ENCODE measurements at regions not wholly inside any gene's neighbourhood (a gene's known extent, or its start where the extent isn't known, plus 50 kb on each side); places are given as distances from the start of the nearest gene placed in this dataset.

DNA sequence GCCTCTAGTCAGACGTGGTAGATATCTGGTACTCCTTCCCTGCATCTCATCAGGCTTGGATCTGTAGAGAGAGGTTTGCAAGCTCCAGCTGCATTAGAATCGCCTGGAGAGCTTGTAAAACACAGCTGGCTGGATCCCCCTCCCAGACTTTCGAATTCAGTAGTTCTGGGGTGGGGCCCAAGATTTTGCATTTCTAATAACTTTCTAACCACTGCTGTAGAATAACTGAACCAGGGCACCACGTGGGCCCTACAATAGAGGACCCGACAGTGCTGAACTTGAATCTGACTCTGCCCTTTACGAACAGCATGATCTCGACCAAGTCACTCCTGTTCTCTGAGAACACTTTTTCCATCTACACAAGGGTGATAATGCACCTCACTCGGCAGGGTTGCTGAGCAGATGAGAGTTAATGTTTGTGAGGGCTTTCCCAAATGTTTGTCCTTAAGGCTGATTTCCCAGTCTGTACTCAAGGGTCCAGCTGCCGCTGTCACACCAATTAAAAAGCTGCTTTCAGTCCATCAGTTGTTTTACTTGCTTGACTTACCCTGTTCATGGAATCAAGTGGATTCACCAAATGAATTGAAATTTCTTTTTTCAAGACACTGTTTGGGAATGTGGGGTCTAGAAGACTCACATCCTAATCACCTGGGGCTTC lies 86.6 kb upstream of the SLC24A4 start:
- H3K9ac ChIP-seq (ENCODE audit: extremely low read depth, insufficient read length, low read length): no peak overlapping the region
- no peak overlapping the region for H3K18ac ChIP-seq (ENCODE audit: insufficient read length, low read depth, low read length)
- Mint-ChIP-seq H3K4me3 (no peak overlapping the region), H3K27me3 (ENCODE audit: low read depth) (peaks cover 16% of the 10 kb centered on the region), H3K27ac (no peak overlapping the region), H3K4me1 (no peaks in the 10 kb centered on the region; a peak in 1 of 4 replicates), H3K36me3 (ENCODE audit: insufficient read depth in 1 of 3, low read depth in 3 of 3) (peaks cover 3 to 10% (median 4%) of the 10 kb centered on the region in 3 experiments; a peak in 5 of 7 replicates), H3K9me3 (peaks cover 21 to 28% of the 10 kb centered on the region in 2 experiments)
- H4K5ac ChIP-seq (ENCODE audit: insufficient read length, low read depth, low read length): no peak overlapping the region
- no peak overlapping the region for H3K4ac ChIP-seq (ENCODE audit: low read depth, low read length)
- H3K27ac ChIP-seq (ENCODE audit: insufficient read length, low read depth, low read length): no peak overlapping the region
- TF ChIP-seq, protein P1, sequence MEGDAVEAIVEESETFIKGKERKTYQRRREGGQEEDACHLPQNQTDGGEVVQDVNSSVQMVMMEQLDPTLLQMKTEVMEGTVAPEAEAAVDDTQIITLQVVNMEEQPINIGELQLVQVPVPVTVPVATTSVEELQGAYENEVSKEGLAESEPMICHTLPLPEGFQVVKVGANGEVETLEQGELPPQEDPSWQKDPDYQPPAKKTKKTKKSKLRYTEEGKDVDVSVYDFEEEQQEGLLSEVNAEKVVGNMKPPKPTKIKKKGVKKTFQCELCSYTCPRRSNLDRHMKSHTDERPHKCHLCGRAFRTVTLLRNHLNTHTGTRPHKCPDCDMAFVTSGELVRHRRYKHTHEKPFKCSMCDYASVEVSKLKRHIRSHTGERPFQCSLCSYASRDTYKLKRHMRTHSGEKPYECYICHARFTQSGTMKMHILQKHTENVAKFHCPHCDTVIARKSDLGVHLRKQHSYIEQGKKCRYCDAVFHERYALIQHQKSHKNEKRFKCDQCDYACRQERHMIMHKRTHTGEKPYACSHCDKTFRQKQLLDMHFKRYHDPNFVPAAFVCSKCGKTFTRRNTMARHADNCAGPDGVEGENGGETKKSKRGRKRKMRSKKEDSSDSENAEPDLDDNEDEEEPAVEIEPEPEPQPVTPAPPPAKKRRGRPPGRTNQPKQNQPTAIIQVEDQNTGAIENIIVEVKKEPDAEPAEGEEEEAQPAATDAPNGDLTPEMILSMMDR (conservative IDR thresholded peaks at IDR 0.05): no peak
- WGBS (ENCODE audit: extremely low coverage, insufficient read length, low lambda C conversion rate): no CpG with 5 or more reads among the region's 9 CpGs
- no peak overlapping the region for H2BK120ac ChIP-seq (ENCODE audit: low read depth, low read length, poor library complexity, severe bottlenecking)
- no peak overlapping the region for H2BK12ac ChIP-seq (ENCODE audit: insufficient read length, low read depth, low read length)
- no peaks in the 10 kb centered on the region for H3K79me2 ChIP-seq (ENCODE audit: insufficient read depth, low read length)
- no peak overlapping the region for H2BK20ac ChIP-seq (ENCODE audit: low read depth, low read length, poor library complexity, severe bottlenecking)
- peaks cover 10% of the 10 kb centered on the region for H3K9me3 ChIP-seq (ENCODE audit: control insufficient read depth, low read depth, low read length)
- H3K14ac ChIP-seq (ENCODE audit: insufficient read depth, low read length): no peak overlapping the region
- no peak overlapping the region for H2AFZ ChIP-seq (ENCODE audit: low read length)
- H3K27me3 ChIP-seq (ENCODE audit: insufficient read depth, low read length): no peaks in the 10 kb centered on the region
- no peak overlapping the region for H4K91ac ChIP-seq (ENCODE audit: insufficient read length, low read depth, low read length)
- no peak overlapping the region for H3K4me2 ChIP-seq (ENCODE audit: insufficient read depth, insufficient read length, low read length)
- no peak overlapping the region for H2AK5ac ChIP-seq (ENCODE audit: insufficient read length, low read length)
- no peak overlapping the region for H3T11ph ChIP-seq (ENCODE audit: low read length)
- H4K8ac ChIP-seq (replicated peaks; ENCODE audit: insufficient read length, low read depth, low read length): no peak overlapping the region
- H4K20me1 ChIP-seq (ENCODE audit: control insufficient read depth, insufficient read depth, insufficient read length): no peaks in the 10 kb centered on the region
- H2BK5ac ChIP-seq (ENCODE audit: insufficient read length, low read length): no peak overlapping the region
- H3K56ac ChIP-seq (ENCODE audit: insufficient read length, low read depth, low read length): no peak overlapping the region
- no peaks in the 10 kb centered on the region for H3K79me1 ChIP-seq (ENCODE audit: insufficient read depth, low read depth, low read length, poor library complexity, severe bottlenecking)
- no peak overlapping the region for H2BK15ac ChIP-seq (ENCODE audit: low read depth, low read length)
- no peaks in the 10 kb centered on the region for H3K23me2 ChIP-seq (ENCODE audit: insufficient read length, low read depth, low read length, poor library complexity, severe bottlenecking)
- H3K4me1 ChIP-seq (ENCODE audit: insufficient read depth, low read length): no peaks in the 10 kb centered on the region
- H3K23ac ChIP-seq (ENCODE audit: insufficient read length, low read depth, low read length): no peak overlapping the region
- DNase-seq: no peak

All from H9 (cell line).